DOHH2 (cell line): ENCODE measurements at regions not wholly inside any gene's neighbourhood (a gene's known extent, or its start where the extent isn't known, plus 50 kb on each side); places are given as distances from the start of the nearest gene placed in this dataset.

Experiments used
- H3F3A ChIP-seq: fragments of 200-600 bp; sonication (generic), shearing (Covaris generic); 2 replicates; pipeline ENCODE4 v1.6.0; 2016; ENCODE audit warnings: antibody characterized with exemption, mild to moderate bottlenecking; ENCODE audit not compliant: control insufficient read depth, insufficient read depth
- H3K27ac ChIP-seq: fragments of 200-600 bp; sonication (generic); 2 replicates; pipeline ENCODE4 v1.5.1; 2014; ENCODE audit warnings: low read depth, mild to moderate bottlenecking, low read length, moderate library complexity
- H3K27me3 ChIP-seq: fragments of 200-600 bp; sonication (generic); 2 replicates; pipeline ENCODE4 v1.6.1; 2014; ENCODE audit warnings: mild to moderate bottlenecking, low read length, mixed read lengths; ENCODE audit not compliant: control insufficient read depth
- H3K36me3 ChIP-seq: fragments of 200-600 bp; sonication (generic); 2 replicates; pipeline ENCODE4 v1.6.1; 2014; ENCODE audit warnings: mild to moderate bottlenecking, low read length, moderate library complexity, mixed read lengths; ENCODE audit not compliant: control insufficient read depth
- H3K4me1 ChIP-seq: fragments of 200-600 bp; sonication (generic); 2 replicates; pipeline ENCODE4 v1.6.1; 2014; ENCODE audit warnings: mild to moderate bottlenecking, low read length, mixed read lengths; ENCODE audit not compliant: control insufficient read depth
- H3K4me2 ChIP-seq: fragments of 200-600 bp; sonication (generic); 2 replicates; pipeline ENCODE4 v1.6.0; 2014; ENCODE audit warnings: mild to moderate bottlenecking, low read length, moderate library complexity
- H3K4me3 ChIP-seq: fragments of 200-600 bp; sonication (generic); 2 replicates; pipeline ENCODE4 v1.5.1; 2014; ENCODE audit warnings: mild to moderate bottlenecking, low read length, mixed read lengths
- H3K79me2 ChIP-seq: fragments of 200-600 bp; sonication (generic); 2 replicates; pipeline ENCODE4 v1.6.1; 2014; ENCODE audit warnings: mild to moderate bottlenecking, low read length, mixed read lengths; ENCODE audit not compliant: control insufficient read depth
- H3K9me2 ChIP-seq: fragments of 200-600 bp; sonication (generic); replicated peaks from 2 replicates; pipeline ENCODE4 v1.6.1; 2014; ENCODE audit warnings: mild to moderate bottlenecking, low read length, mixed read lengths; ENCODE audit not compliant: control insufficient read depth
- H3K9me3 ChIP-seq: fragments of 200-600 bp; sonication (generic); 2 replicates; pipeline ENCODE4 v1.6.1; 2014; ENCODE audit warnings: antibody characterized with exemption, low read length, mixed read lengths; ENCODE audit not compliant: control insufficient read depth, insufficient read depth
- H4K20me1 ChIP-seq: fragments of 200-600 bp; sonication (generic); 2 replicates; pipeline ENCODE4 v1.6.0; 2014; ENCODE audit warnings: low read depth, mild to moderate bottlenecking, antibody characterized with exemption, low read length, moderate library complexity; ENCODE audit not compliant: control insufficient read depth, insufficient read depth
- CTCF ChIP-seq: fragments of 200-600 bp; sonication (generic); IDR thresholded peaks from one replicate; pipeline ENCODE4 v1.5.1; 2014; ENCODE audit warnings: antibody characterized with exemption, mild to moderate bottlenecking, low read depth, low read length; ENCODE audit not compliant: poor library complexity, severe bottlenecking
- EZH2phosphoT487 ChIP-seq: fragments of 200-600 bp; sonication (generic); IDR thresholded peaks from 2 replicates; pipeline ENCODE4 v1.6.1; 2017; ENCODE audit warnings: borderline replicate concordance, mild to moderate bottlenecking, antibody characterized with exemption, low read length, moderate library complexity, mixed read lengths

DNA sequence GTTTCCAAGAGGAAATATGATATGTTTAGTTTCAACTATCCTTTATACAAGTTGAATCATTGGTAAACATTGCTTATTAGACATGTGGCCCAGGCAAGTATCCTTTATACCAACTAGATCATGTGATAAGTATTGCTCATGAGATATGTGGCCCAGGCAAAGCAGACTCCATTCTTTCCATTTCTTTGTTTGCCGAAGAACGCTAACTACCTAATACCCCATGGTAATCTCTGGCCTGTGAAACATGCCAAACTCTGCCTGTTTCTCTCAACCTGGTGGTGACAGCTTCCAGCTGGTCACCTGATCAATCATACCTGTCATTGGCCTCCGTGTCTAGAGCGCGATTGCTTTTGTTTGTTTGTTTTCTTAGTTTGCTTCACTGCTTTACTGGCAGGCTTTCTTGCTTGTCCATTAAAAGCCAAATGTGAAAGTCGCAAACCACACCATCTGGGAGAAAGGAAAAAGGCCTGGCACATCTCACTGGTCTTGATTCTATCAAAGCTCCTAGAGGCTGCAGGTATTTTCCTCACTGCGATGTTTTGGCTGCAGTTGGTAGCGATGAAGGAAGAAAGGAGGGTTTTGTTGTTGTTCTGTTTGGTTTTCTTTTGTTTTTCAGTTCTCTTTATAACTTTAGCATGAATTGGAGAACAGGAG, 686.2 kb downstream of the KCNJ2 start:
- Histone ChIP-seq H3K27me3 (no peaks in the 10 kb centered on the region), H3K27ac (no peak overlapping the region), H3K4me2 (no peak overlapping the region)

DNA sequence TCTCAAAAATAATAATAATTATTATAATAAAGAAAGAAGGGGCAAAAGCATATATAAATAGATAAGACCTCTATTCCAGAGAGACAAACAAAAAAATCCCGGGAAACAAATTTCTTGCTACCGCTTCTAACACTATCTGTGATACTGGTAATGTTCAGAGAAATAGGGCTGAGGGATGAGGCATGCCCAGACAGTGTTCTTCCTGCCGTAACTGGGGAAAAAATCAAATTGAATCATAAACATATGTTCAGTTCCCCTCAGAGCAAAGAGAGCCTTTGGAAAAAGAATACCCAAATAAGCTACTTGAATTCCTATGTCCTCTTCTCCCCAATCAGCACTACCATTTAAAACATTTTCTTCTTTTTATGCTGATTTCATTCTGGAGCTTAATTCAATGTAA, 688.0 kb downstream of the KCNJ2 start:
- H3K4me3 ChIP-seq: no peak overlapping the region
- no peaks in the 10 kb centered on the region for H3K27me3 ChIP-seq
- no peaks in the 10 kb centered on the region for H3K9me3 ChIP-seq
- H3K4me2 ChIP-seq: no peak overlapping the region
- no peak overlapping the region for H3K27ac ChIP-seq
- H3F3A ChIP-seq: no peaks in the 10 kb centered on the region
- no peaks in the 10 kb centered on the region for H3K36me3 ChIP-seq
- no peaks in the 10 kb centered on the region for H3K79me2 ChIP-seq
- no peaks in the 10 kb centered on the region for H4K20me1 ChIP-seq
- no peaks in the 10 kb centered on the region for H3K9me2 ChIP-seq
- no peaks in the 10 kb centered on the region for H3K4me1 ChIP-seq
- TF ChIP-seq EZH2phosphoT487: no peak
- TF ChIP-seq CTCF: no peak

More for the DNA sequence above, 686.2 kb downstream of the KCNJ2 start:
- no peaks in the 10 kb centered on the region for H3K4me1 ChIP-seq
- H4K20me1 ChIP-seq: no peaks in the 10 kb centered on the region
- H3K4me3 ChIP-seq: no peak overlapping the region
- H3F3A ChIP-seq: no peaks in the 10 kb centered on the region
- H3K9me3 ChIP-seq: no peaks in the 10 kb centered on the region
- no peaks in the 10 kb centered on the region for H3K9me2 ChIP-seq
- H3K36me3 ChIP-seq: no peaks in the 10 kb centered on the region
- TF ChIP-seq CTCF: no peak
- no peaks in the 10 kb centered on the region for H3K79me2 ChIP-seq

GRCh38 chr17:70859829-70860228, 690.5 kb downstream of the KCNJ2 start:
- Histone ChIP-seq H3F3A (no peaks in the 10 kb centered on the region), H4K20me1 (no peaks in the 10 kb centered on the region), H3K79me2 (no peaks in the 10 kb centered on the region), H3K4me2 (no peak overlapping the region), H3K4me1 (no peaks in the 10 kb centered on the region), H3K4me3 (no peak overlapping the region), H3K36me3 (no peaks in the 10 kb centered on the region), H3K27ac (no peak overlapping the region), H3K9me2 (no peaks in the 10 kb centered on the region), H3K27me3 (no peaks in the 10 kb centered on the region), H3K9me3 (no peaks in the 10 kb centered on the region)
- TF ChIP-seq CTCF: no peak
- TF ChIP-seq EZH2phosphoT487: no peak
